HFFc6 (cell line): ENCODE measurements at regions not wholly inside any gene's neighbourhood (a gene's known extent, or its start where the extent isn't known, plus 50 kb on each side); places are given as distances from the start of the nearest gene placed in this dataset.
A peak's percentile ranks its signal among the peaks of the same experiment; 100 is the strongest.

Source experiments
- DNase-seq: peaks from one replicate; pipeline ENCODE4 v3.0.0-alpha.2; 2018
- H3K27ac Mint-ChIP-seq: 2 replicates; pipeline ENCODE4 v1.8.0; 2020; ENCODE audit warnings: mild to moderate bottlenecking, mixed read lengths
- H3K27me3 Mint-ChIP-seq: 2 replicates; pipeline ENCODE4 v1.8.0; 2021; ENCODE audit warnings: mild to moderate bottlenecking, moderate library complexity, mixed read lengths; ENCODE audit not compliant: insufficient read depth
- H3K36me3 Mint-ChIP-seq: 2 replicates; pipeline ENCODE4 v1.8.0; 2021; ENCODE audit warnings: low read depth, mixed read lengths
- H3K4me1 Mint-ChIP-seq: 2 replicates; pipeline ENCODE4 v1.8.0; 2020; ENCODE audit warnings: low read depth, mixed read lengths
- H3K4me3 Mint-ChIP-seq: 2 replicates; pipeline ENCODE4 v1.8.0; 2020; ENCODE audit warnings: mild to moderate bottlenecking, moderate library complexity, mixed read lengths
- H3K9me3 Mint-ChIP-seq: 2 replicates; pipeline ENCODE4 v1.8.0; 2020; ENCODE audit warnings: mild to moderate bottlenecking, mixed read lengths
- CTCF ChIP-seq: fragments of 200-600 bp; sonication (generic); IDR thresholded peaks from 2 replicates; pipeline ENCODE4 v1.5.0; 2021; ENCODE audit warnings: antibody characterized with exemption, mild to moderate bottlenecking

DNA sequence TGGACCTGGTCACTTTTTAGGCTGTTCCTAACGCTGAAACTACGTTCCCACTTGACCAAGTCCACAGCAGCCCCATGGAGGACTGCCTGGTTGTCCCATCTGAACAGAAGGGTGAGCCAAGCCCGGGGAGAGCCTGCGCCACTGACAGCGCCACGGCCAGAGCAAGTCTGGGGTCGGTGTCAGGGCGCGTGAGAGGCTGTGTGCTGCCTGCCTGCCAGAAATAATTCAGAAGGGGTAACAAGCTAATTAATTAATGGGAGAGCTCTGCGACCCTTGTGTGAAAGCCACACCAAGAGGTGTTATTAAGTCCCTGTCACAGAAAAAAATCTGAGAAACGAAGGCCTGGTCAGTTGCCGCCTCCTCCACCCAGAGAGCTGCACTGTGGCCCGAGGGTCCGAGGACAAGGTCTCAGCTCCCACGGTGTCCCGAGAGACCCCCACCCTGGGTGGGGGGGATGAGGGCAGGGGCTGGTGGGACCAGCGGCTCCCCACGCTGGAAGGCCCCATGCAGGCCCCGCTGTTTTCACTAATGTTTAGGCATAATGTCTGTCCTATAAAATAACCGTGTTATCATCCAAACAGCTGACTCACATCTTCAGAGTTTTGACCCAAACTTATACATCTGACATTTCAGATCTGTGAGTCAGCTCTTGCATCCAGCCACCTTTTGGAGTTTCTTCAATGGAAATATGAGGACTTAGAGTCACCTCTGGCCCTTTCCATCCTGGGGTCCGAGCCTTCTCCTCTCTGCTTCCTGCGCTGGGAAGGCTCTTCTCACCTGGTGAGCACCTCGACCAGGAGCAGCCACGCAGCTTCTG, 58.5 kb downstream of the DLL1 start:
- peaks cover 8% of the 10 kb centered on the region; the same call in 1 of the 2 replicates for H3K9me3 Mint-ChIP-seq
- peaks cover 18% of the 10 kb centered on the region for H3K27me3 Mint-ChIP-seq
- H3K36me3 Mint-ChIP-seq, result no peaks in the 10 kb centered on the region
- peaks cover 9% of the 10 kb centered on the region for H3K4me1 Mint-ChIP-seq
- TF ChIP-seq CTCF, result no peak
- no peak overlapping the region for H3K4me3 Mint-ChIP-seq
- H3K27ac Mint-ChIP-seq, result no peak overlapping the region
- DNase-seq, result peak; percentile 6

DNA sequence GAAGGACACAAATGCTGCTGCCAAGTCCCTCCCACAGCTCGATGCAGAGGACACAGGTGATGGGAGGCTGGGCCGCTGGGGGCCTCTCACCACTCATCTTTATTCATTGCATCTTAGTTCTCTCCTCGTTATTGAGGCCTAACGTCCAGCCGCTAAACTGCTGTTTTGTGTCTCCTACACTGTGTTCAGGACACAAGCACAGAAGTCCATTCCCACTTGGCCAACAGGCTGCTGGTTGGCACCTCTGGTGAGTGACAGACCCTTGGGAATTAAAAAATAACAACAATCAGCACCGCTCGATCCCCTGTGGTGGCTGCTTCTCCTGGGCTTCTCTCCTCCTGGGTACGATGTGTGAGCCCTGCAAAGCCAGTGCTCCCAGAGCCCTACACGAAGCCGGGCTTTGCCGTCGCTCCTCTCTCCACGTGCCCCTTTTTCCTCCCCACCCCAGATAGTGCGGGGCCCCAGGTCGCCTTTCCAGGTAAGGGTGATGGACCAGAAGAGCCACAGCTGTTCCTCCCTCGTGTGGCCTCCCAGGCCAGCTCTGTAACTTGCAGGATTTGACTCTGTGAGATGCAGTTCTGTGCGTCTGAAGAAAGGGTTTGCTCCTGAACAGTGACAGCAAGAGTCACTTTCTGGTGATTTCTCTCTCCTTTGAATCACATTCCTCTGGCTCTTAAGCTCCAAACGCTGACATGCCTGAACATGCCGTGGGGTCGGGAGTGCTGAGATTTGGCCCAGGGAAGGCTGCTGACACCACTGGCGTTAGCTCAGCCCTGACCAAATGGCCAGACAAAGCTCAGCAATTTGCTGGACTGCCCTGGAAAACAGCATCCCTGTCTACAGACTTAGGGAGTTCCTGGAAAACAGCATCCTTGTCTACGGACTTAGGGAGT, 59.3 kb downstream of the DLL1 start:
- no peak overlapping the region for H3K27ac Mint-ChIP-seq
- H3K9me3 Mint-ChIP-seq, result peaks cover 8% of the 10 kb centered on the region; the same call in 1 of the 2 replicates
- no peak for TF ChIP-seq CTCF
- no peak overlapping the region for H3K4me3 Mint-ChIP-seq
- peaks cover 18% of the 10 kb centered on the region for H3K27me3 Mint-ChIP-seq
- no peak for DNase-seq
- H3K36me3 Mint-ChIP-seq, result no peaks in the 10 kb centered on the region
- H3K4me1 Mint-ChIP-seq, result peaks cover 9% of the 10 kb centered on the region

- no peak overlapping the region for H3K4me3 Mint-ChIP-seq
- peaks cover 9% of the 10 kb centered on the region for H3K4me1 Mint-ChIP-seq
- no peak overlapping the region for H3K27ac Mint-ChIP-seq
- H3K36me3 Mint-ChIP-seq, result no peaks in the 10 kb centered on the region
- H3K9me3 Mint-ChIP-seq, result peaks cover 13% of the 10 kb centered on the region; the same call in 1 of the 2 replicates
- peaks cover 15% of the 10 kb centered on the region for H3K27me3 Mint-ChIP-seq
- no peak for DNase-seq
- no peak for TF ChIP-seq CTCF
Observed at GRCh38 chr6:170230520-170231292, 60.2 kb downstream of the DLL1 start.

DNA sequence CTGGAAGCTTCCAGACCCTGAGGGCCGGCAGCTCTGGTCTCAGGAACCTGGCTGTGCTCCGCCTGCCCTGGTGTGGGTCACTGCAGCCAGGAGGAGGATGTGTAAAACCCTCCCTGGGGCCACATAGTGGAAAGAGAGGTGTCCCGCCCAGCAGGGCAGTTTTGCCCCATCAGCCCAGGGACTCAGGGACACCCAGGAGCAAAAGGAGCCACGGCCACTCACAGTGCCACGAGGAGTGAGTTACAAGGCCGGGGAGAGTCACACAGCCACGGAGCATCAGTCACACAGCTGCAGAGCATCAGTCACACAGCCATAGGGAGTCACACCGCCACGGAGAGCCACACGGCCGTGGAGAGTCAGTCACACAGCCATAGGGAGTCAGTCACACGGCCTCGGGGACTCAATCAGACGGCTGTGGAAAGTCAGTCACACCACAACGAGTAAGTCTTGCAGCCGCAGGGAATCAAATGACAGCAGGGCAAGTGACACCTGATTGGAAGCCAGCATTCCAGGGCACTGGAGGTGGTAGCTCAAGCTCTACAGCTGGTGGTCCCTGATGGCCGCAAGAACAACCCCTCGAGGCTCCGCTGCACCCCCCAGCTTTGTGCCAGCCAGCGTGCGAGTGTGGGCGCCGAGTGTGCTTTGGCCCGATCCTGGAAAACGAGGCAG, 60.9 kb downstream of the DLL1 start:
- peaks cover 10% of the 10 kb centered on the region for H3K4me1 Mint-ChIP-seq
- H3K9me3 Mint-ChIP-seq, result peaks cover 13% of the 10 kb centered on the region; the same call in 1 of the 2 replicates
- H3K4me3 Mint-ChIP-seq, result no peak overlapping the region
- H3K27ac Mint-ChIP-seq, result no peak overlapping the region
- no peak for DNase-seq
- no peaks in the 10 kb centered on the region for H3K36me3 Mint-ChIP-seq
- TF ChIP-seq CTCF, result no peak
- H3K27me3 Mint-ChIP-seq, result peaks cover 14% of the 10 kb centered on the region

DNA sequence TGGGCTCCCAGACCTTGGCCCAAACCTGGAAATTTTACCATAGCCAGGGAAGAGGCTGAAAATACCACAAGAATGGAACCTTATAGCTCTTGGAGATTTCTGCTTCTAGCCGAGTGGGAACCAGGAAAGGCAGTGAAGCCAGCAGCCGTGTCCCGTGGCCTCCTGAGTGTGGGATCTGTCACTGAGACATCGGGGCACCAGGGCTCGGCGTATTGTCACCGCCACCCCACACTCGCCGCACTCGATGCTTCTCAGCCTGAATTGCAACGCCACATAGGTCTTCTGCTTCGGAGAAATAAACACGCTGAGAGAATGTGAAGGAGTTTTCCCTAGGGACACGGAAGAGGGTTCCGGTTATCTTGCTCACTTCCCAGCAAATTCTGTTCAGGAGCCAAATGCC, 61.5 kb downstream of the DLL1 start:
- Mint-ChIP-seq H3K9me3 (peaks cover 13% of the 10 kb centered on the region; the same call in 1 of the 2 replicates), H3K36me3 (no peaks in the 10 kb centered on the region)
- TF ChIP-seq CTCF, result no peak

More for the DNA sequence above, 61.5 kb downstream of the DLL1 start:
- no peak overlapping the region for H3K27ac Mint-ChIP-seq
- no peak overlapping the region for H3K4me3 Mint-ChIP-seq
- H3K27me3 Mint-ChIP-seq, result peaks cover 14% of the 10 kb centered on the region
- peaks cover 14% of the 10 kb centered on the region for H3K4me1 Mint-ChIP-seq
- DNase-seq, result no peak
